ENCODE measurements at regions not wholly inside any gene's neighbourhood (a gene's known extent, or its start where the extent isn't known, plus 50 kb on each side); places are given as distances from the start of the nearest gene placed in this dataset.

GRCh38 chr12:87259391-87259790 lies 769.8 kb downstream of the C12orf50 start:
- TF ChIP-seq CTCF (IDR thresholded peaks at IDR 0.05) = no peak
- no peak for TF ChIP-seq EZH2 (IDR thresholded peaks at IDR 0.05; ENCODE audit: borderline replicate concordance, insufficient read depth, low read depth, low read length, poor library complexity, severe bottlenecking)

Data from B cell (primary cell).